ENCODE measurements at regions not wholly inside any gene's neighbourhood (a gene's known extent, or its start where the extent isn't known, plus 50 kb on each side); places are given as distances from the start of the nearest gene placed in this dataset.

GRCh38 chr3:117102426-117102825 is 392.8 kb downstream of the TUSC7 start:
- peaks cover 4% of the 10 kb centered on the region for H3K4me1 ChIP-seq (ENCODE audit: control insufficient read depth, low read depth, low read length)
- no CpG with 5 or more reads among the region's 3 CpGs for WGBS (ENCODE audit: extremely low coverage, insufficient coverage, low lambda C conversion rate)
- no peak overlapping the region for H4K5ac ChIP-seq (ENCODE audit: low read length)

GRCh38 chr3:117103675-117104074 is 394.1 kb downstream of the TUSC7 start:
- Histone ChIP-seq H3K4me2 (ENCODE audit: low read length) (no peak overlapping the region), H3K79me1 (ENCODE audit: low read length) (no peaks in the 10 kb centered on the region), H3K23ac (ENCODE audit: low read length) (no peak overlapping the region), H2AK5ac (ENCODE audit: low read length) (no peak overlapping the region), H3K9ac (ENCODE audit: low read length) (no peak overlapping the region), H3K36me3 (ENCODE audit: control insufficient read depth, insufficient read depth, low read length) (no peaks in the 10 kb centered on the region), H3K56ac (ENCODE audit: low read length) (no peak overlapping the region), H3K4ac (ENCODE audit: low read depth, low read length) (no peak overlapping the region), H3K4me1 (ENCODE audit: control insufficient read depth, low read depth, low read length) (peaks cover 4% of the 10 kb centered on the region), H3K79me2 (ENCODE audit: control insufficient read depth, insufficient read depth, low read length) (no peaks in the 10 kb centered on the region), H2BK120ac (ENCODE audit: low read depth, low read length) (no peak overlapping the region), H3K27me3 (ENCODE audit: insufficient read depth, low read length, poor library complexity) (no peaks in the 10 kb centered on the region), H2BK15ac (replicated peaks; ENCODE audit: low read depth) (no peak overlapping the region), H3K4me3 (ENCODE audit: low read length) (no peak overlapping the region), H2BK5ac (ENCODE audit: low read length) (no peak overlapping the region), H3K18ac (ENCODE audit: low read length) (no peak overlapping the region), H4K8ac (ENCODE audit: low read depth, low read length) (no peak overlapping the region), H3K27ac (ENCODE audit: low read depth, low read length) (no peak overlapping the region), H4K5ac (ENCODE audit: low read length) (no peak overlapping the region)
- no CpG with 5 or more reads among the region's 3 CpGs for WGBS (ENCODE audit: extremely low coverage, insufficient coverage, low lambda C conversion rate)
- DNase-seq, result peak; percentile 20

More at GRCh38 chr3:117102426-117102825, 392.8 kb downstream of the TUSC7 start:
- no peak overlapping the region for H3K27ac ChIP-seq (ENCODE audit: low read depth, low read length)
- H3K4ac ChIP-seq (ENCODE audit: low read depth, low read length), result no peak overlapping the region
- H3K18ac ChIP-seq (ENCODE audit: low read length), result no peak overlapping the region
- no peak overlapping the region for H2BK15ac ChIP-seq (replicated peaks; ENCODE audit: low read depth)
- no peak overlapping the region for H2BK120ac ChIP-seq (ENCODE audit: low read depth, low read length)
- H3K23ac ChIP-seq (ENCODE audit: low read length), result no peak overlapping the region
- no peaks in the 10 kb centered on the region for H3K27me3 ChIP-seq (ENCODE audit: insufficient read depth, low read length, poor library complexity)
- DNase-seq, result no peak
- H3K4me3 ChIP-seq (ENCODE audit: low read length), result no peak overlapping the region
- no peak overlapping the region for H2AK5ac ChIP-seq (ENCODE audit: low read length)
- H3K36me3 ChIP-seq (ENCODE audit: control insufficient read depth, insufficient read depth, low read length), result no peaks in the 10 kb centered on the region
- no peak overlapping the region for H3K9ac ChIP-seq (ENCODE audit: low read length)
- no peak overlapping the region for H3K56ac ChIP-seq (ENCODE audit: low read length)
- no peaks in the 10 kb centered on the region for H3K79me2 ChIP-seq (ENCODE audit: control insufficient read depth, insufficient read depth, low read length)
- H2BK5ac ChIP-seq (ENCODE audit: low read length), result no peak overlapping the region
- no peak overlapping the region for H4K8ac ChIP-seq (ENCODE audit: low read depth, low read length)
- H3K4me2 ChIP-seq (ENCODE audit: low read length), result no peak overlapping the region
- H3K79me1 ChIP-seq (ENCODE audit: low read length), result no peaks in the 10 kb centered on the region

- H3K4me3 ChIP-seq (ENCODE audit: low read length), result no peak overlapping the region
- H3K23ac ChIP-seq (ENCODE audit: low read length), result no peak overlapping the region
- no peaks in the 10 kb centered on the region for H3K36me3 ChIP-seq (ENCODE audit: control insufficient read depth, insufficient read depth, low read length)
- H2BK120ac ChIP-seq (ENCODE audit: low read depth, low read length), result no peak overlapping the region
- no peak overlapping the region for H3K9ac ChIP-seq (ENCODE audit: low read length)
- H3K79me1 ChIP-seq (ENCODE audit: low read length), result no peaks in the 10 kb centered on the region
- peak overlapping the region; percentile 39 for H3K18ac ChIP-seq (ENCODE audit: low read length)
- H2AK5ac ChIP-seq (ENCODE audit: low read length), result no peak overlapping the region
- H3K56ac ChIP-seq (ENCODE audit: low read length), result no peak overlapping the region
- no peak overlapping the region for H3K27ac ChIP-seq (ENCODE audit: low read depth, low read length)
- no peak overlapping the region for H4K5ac ChIP-seq (ENCODE audit: low read length)
- no peak for DNase-seq
- H3K79me2 ChIP-seq (ENCODE audit: control insufficient read depth, insufficient read depth, low read length), result no peaks in the 10 kb centered on the region
- H2BK5ac ChIP-seq (ENCODE audit: low read length), result no peak overlapping the region
- no peaks in the 10 kb centered on the region for H3K27me3 ChIP-seq (ENCODE audit: insufficient read depth, low read length, poor library complexity)
- H3K4ac ChIP-seq (ENCODE audit: low read depth, low read length), result no peak overlapping the region
- H4K8ac ChIP-seq (ENCODE audit: low read depth, low read length), result no peak overlapping the region
- no CpG with 5 or more reads among the region's 2 CpGs for WGBS (ENCODE audit: extremely low coverage, insufficient coverage, low lambda C conversion rate)
- no peak overlapping the region for H3K4me2 ChIP-seq (ENCODE audit: low read length)
- no peak overlapping the region for H2BK15ac ChIP-seq (replicated peaks; ENCODE audit: low read depth)
- H3K4me1 ChIP-seq (ENCODE audit: control insufficient read depth, low read depth, low read length), result peaks cover 4% of the 10 kb centered on the region
Measured at GRCh38 chr3:117104381-117104780, 394.8 kb downstream of the TUSC7 start.

GRCh38 chr3:117104792-117105191 is 395.2 kb downstream of the TUSC7 start:
- H3K27me3 ChIP-seq (ENCODE audit: insufficient read depth, low read length, poor library complexity), result no peaks in the 10 kb centered on the region
- H2BK15ac ChIP-seq (replicated peaks; ENCODE audit: low read depth), result no peak overlapping the region
- no peaks in the 10 kb centered on the region for H3K79me2 ChIP-seq (ENCODE audit: control insufficient read depth, insufficient read depth, low read length)
- peaks cover 4% of the 10 kb centered on the region for H3K4me1 ChIP-seq (ENCODE audit: control insufficient read depth, low read depth, low read length)
- no peak overlapping the region for H3K4me2 ChIP-seq (ENCODE audit: low read length)
- no peak overlapping the region for H4K8ac ChIP-seq (ENCODE audit: low read depth, low read length)
- H4K5ac ChIP-seq (ENCODE audit: low read length), result no peak overlapping the region
- no peaks in the 10 kb centered on the region for H3K36me3 ChIP-seq (ENCODE audit: control insufficient read depth, insufficient read depth, low read length)
- H3K4ac ChIP-seq (ENCODE audit: low read depth, low read length), result no peak overlapping the region
- no peak overlapping the region for H3K23ac ChIP-seq (ENCODE audit: low read length)
- H3K27ac ChIP-seq (ENCODE audit: low read depth, low read length), result no peak overlapping the region
- no peak overlapping the region for H3K4me3 ChIP-seq (ENCODE audit: low read length)
- peak; percentile 86 for DNase-seq
- H2BK120ac ChIP-seq (ENCODE audit: low read depth, low read length), result no peak overlapping the region
- no peaks in the 10 kb centered on the region for H3K79me1 ChIP-seq (ENCODE audit: low read length)
- peak overlapping the region; percentile 18 for H3K18ac ChIP-seq (ENCODE audit: low read length)
- no CpG with 5 or more reads among the region's 4 CpGs for WGBS (ENCODE audit: extremely low coverage, insufficient coverage, low lambda C conversion rate)
- H3K56ac ChIP-seq (ENCODE audit: low read length), result no peak overlapping the region
- H3K9ac ChIP-seq (ENCODE audit: low read length), result no peak overlapping the region
- no peak overlapping the region for H2AK5ac ChIP-seq (ENCODE audit: low read length)
- no peak overlapping the region for H2BK5ac ChIP-seq (ENCODE audit: low read length)

- no CpG with 5 or more reads among the region's 5 CpGs for WGBS (ENCODE audit: extremely low coverage, insufficient coverage, low lambda C conversion rate)
- no peaks in the 10 kb centered on the region for H3K27me3 ChIP-seq (ENCODE audit: insufficient read depth, low read length, poor library complexity)
- no peak overlapping the region for H4K8ac ChIP-seq (ENCODE audit: low read depth, low read length)
- H3K23ac ChIP-seq (ENCODE audit: low read length), result no peak overlapping the region
- no peak overlapping the region for H3K9ac ChIP-seq (ENCODE audit: low read length)
- H3K36me3 ChIP-seq (ENCODE audit: control insufficient read depth, insufficient read depth, low read length), result no peaks in the 10 kb centered on the region
- H3K79me2 ChIP-seq (ENCODE audit: control insufficient read depth, insufficient read depth, low read length), result no peaks in the 10 kb centered on the region
- no peak overlapping the region for H3K4ac ChIP-seq (ENCODE audit: low read depth, low read length)
- peaks cover 4% of the 10 kb centered on the region for H3K4me1 ChIP-seq (ENCODE audit: control insufficient read depth, low read depth, low read length)
- no peak overlapping the region for H2BK5ac ChIP-seq (ENCODE audit: low read length)
- H4K5ac ChIP-seq (ENCODE audit: low read length), result no peak overlapping the region
- DNase-seq, result no peak
- no peak overlapping the region for H3K4me3 ChIP-seq (ENCODE audit: low read length)
- H3K18ac ChIP-seq (ENCODE audit: low read length), result no peak overlapping the region
- no peak overlapping the region for H3K27ac ChIP-seq (ENCODE audit: low read depth, low read length)
- H2BK15ac ChIP-seq (replicated peaks; ENCODE audit: low read depth), result no peak overlapping the region
- H2BK120ac ChIP-seq (ENCODE audit: low read depth, low read length), result no peak overlapping the region
- no peak overlapping the region for H3K56ac ChIP-seq (ENCODE audit: low read length)
- no peaks in the 10 kb centered on the region for H3K79me1 ChIP-seq (ENCODE audit: low read length)
- no peak overlapping the region for H3K4me2 ChIP-seq (ENCODE audit: low read length)
- no peak overlapping the region for H2AK5ac ChIP-seq (ENCODE audit: low read length)
Measured at GRCh38 chr3:117105686-117106085, 396.1 kb downstream of the TUSC7 start.

- WGBS (ENCODE audit: extremely low coverage, insufficient coverage, low lambda C conversion rate), result no CpG with 5 or more reads among the region's 2 CpGs
Measured at GRCh38 chr3:117106396-117106795, 396.8 kb downstream of the TUSC7 start.

More at GRCh38 chr3:117106396-117106795, 396.8 kb downstream of the TUSC7 start:
- Histone ChIP-seq H3K36me3 (ENCODE audit: control insufficient read depth, insufficient read depth, low read length) (no peaks in the 10 kb centered on the region), H3K79me1 (ENCODE audit: low read length) (no peaks in the 10 kb centered on the region), H3K27me3 (ENCODE audit: insufficient read depth, low read length, poor library complexity) (no peaks in the 10 kb centered on the region), H3K27ac (ENCODE audit: low read depth, low read length) (no peak overlapping the region), H3K79me2 (ENCODE audit: control insufficient read depth, insufficient read depth, low read length) (no peaks in the 10 kb centered on the region), H3K18ac (ENCODE audit: low read length) (no peak overlapping the region), H3K4ac (ENCODE audit: low read depth, low read length) (no peak overlapping the region), H3K4me1 (ENCODE audit: control insufficient read depth, low read depth, low read length) (peaks cover 4% of the 10 kb centered on the region), H2AK5ac (ENCODE audit: low read length) (no peak overlapping the region), H4K5ac (ENCODE audit: low read length) (no peak overlapping the region), H2BK120ac (ENCODE audit: low read depth, low read length) (no peak overlapping the region), H3K56ac (ENCODE audit: low read length) (no peak overlapping the region), H3K4me3 (ENCODE audit: low read length) (no peak overlapping the region), H2BK15ac (replicated peaks; ENCODE audit: low read depth) (no peak overlapping the region), H3K9ac (ENCODE audit: low read length) (no peak overlapping the region), H3K4me2 (ENCODE audit: low read length) (no peak overlapping the region), H4K8ac (ENCODE audit: low read depth, low read length) (no peak overlapping the region), H2BK5ac (ENCODE audit: low read length) (no peak overlapping the region), H3K23ac (ENCODE audit: low read length) (no peak overlapping the region)
- no peak for DNase-seq

All from mesendoderm (in vitro differentiated cells).